ENCODE measurements at regions not wholly inside any gene's neighbourhood (a gene's known extent, or its start where the extent isn't known, plus 50 kb on each side); places are given as distances from the start of the nearest gene placed in this dataset.

DNA sequence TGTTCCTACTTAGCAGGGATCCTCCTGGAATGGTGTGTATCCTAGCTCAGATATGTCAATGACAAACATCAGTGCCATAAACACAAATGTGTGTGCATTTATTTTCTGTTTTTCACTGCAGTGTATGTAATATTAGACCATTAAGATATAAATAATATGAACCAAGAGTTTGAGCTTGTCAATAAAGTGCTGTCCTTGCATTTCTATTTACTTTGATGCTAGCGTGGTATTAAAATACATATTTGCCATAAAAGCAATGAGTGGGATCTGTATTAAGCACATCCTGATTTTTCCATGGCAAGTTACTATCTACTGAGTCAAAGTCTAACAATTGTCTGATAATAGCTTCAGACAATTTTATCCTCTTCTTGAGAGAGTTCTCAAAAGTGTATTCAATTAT lies 157.6 kb downstream of the DIRAS2 start:
- H3K36me3 ChIP-seq, result no peaks in the 10 kb centered on the region
- WGBS, 2 donors, result 80 to 90% methylated on average over 1 of the region's 1 CpG
- DNase-seq (no peak), ATAC-seq (ENCODE audit: low FRiP score in 2 of 2) (no peak)
- H3K4me3 ChIP-seq, result no peak overlapping the region
- H3K4me1 ChIP-seq, result no peaks in the 10 kb centered on the region
- no peaks in the 10 kb centered on the region for H3K27me3 ChIP-seq
- H3K27ac ChIP-seq, result no peak overlapping the region
- TF ChIP-seq, protein P1, sequence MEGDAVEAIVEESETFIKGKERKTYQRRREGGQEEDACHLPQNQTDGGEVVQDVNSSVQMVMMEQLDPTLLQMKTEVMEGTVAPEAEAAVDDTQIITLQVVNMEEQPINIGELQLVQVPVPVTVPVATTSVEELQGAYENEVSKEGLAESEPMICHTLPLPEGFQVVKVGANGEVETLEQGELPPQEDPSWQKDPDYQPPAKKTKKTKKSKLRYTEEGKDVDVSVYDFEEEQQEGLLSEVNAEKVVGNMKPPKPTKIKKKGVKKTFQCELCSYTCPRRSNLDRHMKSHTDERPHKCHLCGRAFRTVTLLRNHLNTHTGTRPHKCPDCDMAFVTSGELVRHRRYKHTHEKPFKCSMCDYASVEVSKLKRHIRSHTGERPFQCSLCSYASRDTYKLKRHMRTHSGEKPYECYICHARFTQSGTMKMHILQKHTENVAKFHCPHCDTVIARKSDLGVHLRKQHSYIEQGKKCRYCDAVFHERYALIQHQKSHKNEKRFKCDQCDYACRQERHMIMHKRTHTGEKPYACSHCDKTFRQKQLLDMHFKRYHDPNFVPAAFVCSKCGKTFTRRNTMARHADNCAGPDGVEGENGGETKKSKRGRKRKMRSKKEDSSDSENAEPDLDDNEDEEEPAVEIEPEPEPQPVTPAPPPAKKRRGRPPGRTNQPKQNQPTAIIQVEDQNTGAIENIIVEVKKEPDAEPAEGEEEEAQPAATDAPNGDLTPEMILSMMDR (IDR thresholded peaks at IDR 0.05), result no peak
- TF ChIP-seq POLR2A (IDR thresholded peaks at IDR 0.05) (no peak), EP300 (IDR thresholded peaks at IDR 0.05) (no peak), POLR2AphosphoS5 (IDR thresholded peaks at IDR 0.05) (no peak)
- peaks cover 0 to 8% (median 2%) of the 10 kb centered on the region in 4 donors for H3K9me3 ChIP-seq

DNA sequence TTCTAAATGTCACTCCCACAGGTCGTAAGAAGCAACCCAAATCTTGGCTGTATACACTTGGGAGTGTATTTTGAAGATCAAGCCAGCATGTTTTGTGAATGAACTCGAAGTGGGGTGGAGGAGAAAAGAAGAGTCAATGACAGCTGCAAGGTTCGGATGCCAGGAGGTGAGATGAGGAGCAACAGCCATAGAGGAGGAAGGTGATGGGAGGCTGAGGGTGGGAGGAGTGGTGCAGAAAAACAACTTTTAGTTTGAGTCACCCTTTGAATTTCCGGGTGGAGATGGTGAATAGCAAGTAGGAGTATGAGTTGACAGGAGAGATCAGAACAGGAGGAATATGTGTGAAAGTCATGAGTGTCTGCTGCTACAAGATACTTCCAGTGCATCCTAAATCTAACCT lies 153.6 kb downstream of the DIRAS2 start:
- TF ChIP-seq POLR2AphosphoS5 (IDR thresholded peaks at IDR 0.05), result no peak
- no peak for TF ChIP-seq POLR2A (IDR thresholded peaks at IDR 0.05)
- TF ChIP-seq EP300 (IDR thresholded peaks at IDR 0.05), result no peak
- TF ChIP-seq, protein P1 (IDR thresholded peaks at IDR 0.05), result no peak
- no peak overlapping the region for H3K4me3 ChIP-seq
- H3K27me3 ChIP-seq, result no peaks in the 10 kb centered on the region
- ATAC-seq (ENCODE audit: low FRiP score in 2 of 2) (no peak), DNase-seq (no peak)
- no peaks in the 10 kb centered on the region for H3K4me1 ChIP-seq
- WGBS, 2 donors, result 86 to 87% methylated on average over 4 of the region's 4 CpGs
- H3K36me3 ChIP-seq, result no peaks in the 10 kb centered on the region
- H3K27ac ChIP-seq, result no peak overlapping the region
- H3K9me3 ChIP-seq, result peaks cover 0 to 8% (median 2%) of the 10 kb centered on the region in 4 donors

DNA sequence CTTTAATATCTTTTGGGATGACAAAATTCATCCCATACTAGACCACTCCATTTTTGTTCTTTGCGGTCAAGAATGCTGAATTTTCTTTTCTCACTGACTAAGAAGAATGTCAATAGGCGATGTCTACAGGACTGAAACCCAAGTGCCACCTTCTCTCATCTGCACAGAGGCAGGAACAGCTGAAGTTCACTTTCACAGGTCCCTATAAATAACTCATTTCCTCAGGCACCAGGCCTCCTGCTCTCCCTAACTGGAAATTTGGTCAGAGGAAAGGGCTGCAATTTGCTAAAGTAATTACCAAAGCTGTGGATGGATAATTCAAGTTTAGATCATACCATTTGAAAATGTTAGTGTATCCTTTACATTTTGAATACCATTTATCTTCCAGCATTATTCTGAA lies 142.9 kb downstream of the DIRAS2 start:
- DNase-seq (no peak), ATAC-seq (ENCODE audit: low FRiP score in 2 of 2) (no peak)
- TF ChIP-seq EP300 (IDR thresholded peaks at IDR 0.05), result no peak
- TF ChIP-seq, protein P1 (IDR thresholded peaks at IDR 0.05), result no peak
- no peak for TF ChIP-seq POLR2AphosphoS5 (IDR thresholded peaks at IDR 0.05)
- no peak for TF ChIP-seq POLR2A (IDR thresholded peaks at IDR 0.05)
- WGBS, 2 donors, result 88 to 94% methylated on average over 2 of the region's 2 CpGs
- Histone ChIP-seq H3K36me3 (no peaks in the 10 kb centered on the region), H3K4me3 (no peak overlapping the region), H3K27me3 (no peaks in the 10 kb centered on the region), H3K9me3 (no peaks in the 10 kb centered on the region), H3K4me1 (no peaks in the 10 kb centered on the region), H3K27ac (no peak overlapping the region)

DNA sequence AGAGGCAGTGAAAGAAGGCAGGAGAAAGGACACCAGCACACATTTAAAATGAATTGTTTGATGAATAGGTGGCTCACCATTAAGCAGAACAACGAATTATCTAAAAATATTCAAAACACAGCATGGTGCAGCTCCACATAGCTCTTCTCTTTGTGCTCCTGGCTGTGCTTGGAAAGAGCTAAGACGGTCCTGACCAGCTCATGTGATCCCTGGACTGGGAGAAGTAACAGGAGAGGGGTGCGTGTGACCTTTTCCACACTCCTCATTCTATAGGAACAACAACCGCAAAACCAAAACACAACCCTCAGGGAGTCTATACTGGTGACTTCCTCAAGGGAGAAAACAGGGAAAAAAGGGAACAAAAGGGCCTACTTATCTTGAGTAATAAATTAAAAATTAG lies 140.5 kb downstream of the DIRAS2 start:
- DNase-seq (no peak), ATAC-seq (ENCODE audit: low FRiP score in 2 of 2) (no peak)
- Histone ChIP-seq H3K4me1 (no peaks in the 10 kb centered on the region), H3K36me3 (no peaks in the 10 kb centered on the region), H3K9me3 (no peaks in the 10 kb centered on the region), H3K27me3 (no peaks in the 10 kb centered on the region), H3K4me3 (no peak overlapping the region), H3K27ac (no peak overlapping the region)
- TF ChIP-seq POLR2A (IDR thresholded peaks at IDR 0.05) (no peak), EP300 (IDR thresholded peaks at IDR 0.05) (no peak), POLR2AphosphoS5 (IDR thresholded peaks at IDR 0.05) (no peak)
- TF ChIP-seq, protein P1 (IDR thresholded peaks at IDR 0.05), result no peak
- 81 to 85% methylated on average over 4 of the region's 4 CpGs for WGBS, 2 donors

DNA sequence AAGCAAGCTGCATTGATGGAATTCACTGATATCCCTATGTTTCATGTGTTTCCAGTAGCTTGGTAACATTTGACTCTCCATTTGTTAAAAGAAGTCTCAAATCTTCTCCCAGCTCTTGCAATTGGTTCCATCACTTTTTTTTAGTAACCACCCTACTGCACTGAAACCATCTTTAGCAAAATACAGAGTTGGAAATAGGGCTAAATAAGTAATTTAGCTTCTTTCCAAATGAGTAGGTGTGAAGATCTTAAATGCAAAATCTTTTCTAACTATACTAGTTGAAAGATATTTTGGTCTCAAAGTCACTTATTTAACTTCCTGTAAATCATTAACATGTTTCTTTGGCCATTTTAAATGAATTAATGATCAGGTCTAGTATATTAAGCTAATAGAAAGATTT lies 138.1 kb downstream of the DIRAS2 start:
- ATAC-seq (ENCODE audit: low FRiP score in 2 of 2) (no peak), DNase-seq (no peak)
- Histone ChIP-seq H3K4me3 (no peak overlapping the region), H3K4me1 (no peaks in the 10 kb centered on the region), H3K36me3 (no peaks in the 10 kb centered on the region), H3K9me3 (no peaks in the 10 kb centered on the region), H3K27ac (no peak overlapping the region), H3K27me3 (no peaks in the 10 kb centered on the region)
- TF ChIP-seq POLR2AphosphoS5 (IDR thresholded peaks at IDR 0.05), result no peak
- TF ChIP-seq POLR2A (IDR thresholded peaks at IDR 0.05), result no peak
- no peak for TF ChIP-seq EP300 (IDR thresholded peaks at IDR 0.05)
- TF ChIP-seq, protein P1 (IDR thresholded peaks at IDR 0.05), result no peak

Data from upper lobe of left lung (tissue), 6 donors.